CMK (cell line): ENCODE measurements at regions not wholly inside any gene's neighbourhood (a gene's known extent, or its start where the extent isn't known, plus 50 kb on each side); places are given as distances from the start of the nearest gene placed in this dataset.
"Not testable (repeated sequence)": the region's sequence is repeated elsewhere in the genome, so short reads cannot be mapped to it uniquely, and the experiment has no call there.

Experiments used
- DNase-seq: peaks from one replicate; pipeline ENCODE4 v3.0.0-alpha.2; 2010; ENCODE audit warnings: low read depth

DNA sequence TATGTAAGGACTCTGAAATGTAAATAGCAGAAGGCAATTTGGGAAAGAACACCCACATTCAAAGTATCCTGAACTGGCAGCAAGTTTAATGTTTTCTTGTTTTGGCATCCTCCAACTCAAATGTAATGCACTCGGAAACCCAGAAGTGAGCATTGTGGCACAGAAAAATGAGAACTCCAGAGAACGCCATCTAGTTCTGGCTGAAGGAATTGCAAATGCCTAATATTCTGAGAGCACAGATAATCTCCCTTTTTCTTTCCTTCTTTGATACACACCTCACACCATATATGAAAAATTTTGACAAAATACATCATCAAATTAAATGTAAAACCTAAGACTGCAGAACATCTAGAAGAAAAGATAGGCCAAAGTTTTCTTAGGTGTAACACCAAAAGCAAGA is 52.1 kb downstream of the PWWP3B start:
- no peak for DNase-seq

DNA sequence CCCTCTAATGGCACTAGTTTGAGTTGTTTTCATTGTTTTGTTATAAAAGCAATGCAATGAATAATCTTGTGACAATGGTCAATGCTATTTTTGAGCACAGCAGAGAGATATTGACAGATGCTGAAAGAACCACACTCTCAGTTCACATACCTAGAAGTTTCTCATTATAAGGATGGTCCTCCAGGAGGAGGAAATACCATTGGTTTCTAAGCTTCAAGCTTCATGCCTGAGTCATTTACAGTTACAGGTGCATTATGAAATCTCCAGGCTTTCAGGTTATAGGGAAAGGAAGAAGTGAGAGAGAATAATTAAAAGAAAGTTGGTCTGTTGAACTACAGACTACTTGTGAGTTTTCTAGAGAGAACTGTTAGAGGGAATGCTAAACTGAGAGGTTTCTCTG is 75.3 kb downstream of the PWWP3B start:
- no peak for DNase-seq

- DNase-seq = no peak
Measured at GRCh38 chrX:106246511-106246910, 78.4 kb downstream of the PWWP3B start.

GRCh38 chrX:106247162-106247561 is 79.1 kb downstream of the PWWP3B start:
- no peak for DNase-seq

GRCh38 chrX:106249706-106250379 is 81.7 kb downstream of the PWWP3B start:
- DNase-seq = no peak

DNA sequence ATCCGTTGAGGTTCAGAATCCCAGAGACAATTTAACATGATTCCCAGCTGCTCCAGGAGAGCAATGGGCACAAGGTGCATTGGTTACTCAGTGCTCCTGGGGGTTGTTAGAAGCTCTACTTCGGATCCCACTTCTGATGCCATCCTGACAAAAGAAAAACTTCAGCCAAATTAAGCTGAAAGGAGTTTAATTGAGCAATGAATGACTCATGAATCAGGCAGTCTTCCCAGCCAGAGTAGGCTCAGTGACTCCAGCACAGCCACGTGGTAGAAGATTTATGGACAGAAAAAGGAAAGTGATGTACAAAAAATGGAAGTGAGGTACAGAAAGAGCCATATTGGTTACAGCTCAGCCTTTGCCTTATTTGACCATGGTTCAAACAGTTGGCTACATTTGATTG is 95.7 kb downstream of the PWWP3B start:
- no peak for DNase-seq

- DNase-seq = not testable (repeated sequence)
Measured at GRCh38 chrX:106273947-106274587, 106.0 kb downstream of the PWWP3B start.

DNA sequence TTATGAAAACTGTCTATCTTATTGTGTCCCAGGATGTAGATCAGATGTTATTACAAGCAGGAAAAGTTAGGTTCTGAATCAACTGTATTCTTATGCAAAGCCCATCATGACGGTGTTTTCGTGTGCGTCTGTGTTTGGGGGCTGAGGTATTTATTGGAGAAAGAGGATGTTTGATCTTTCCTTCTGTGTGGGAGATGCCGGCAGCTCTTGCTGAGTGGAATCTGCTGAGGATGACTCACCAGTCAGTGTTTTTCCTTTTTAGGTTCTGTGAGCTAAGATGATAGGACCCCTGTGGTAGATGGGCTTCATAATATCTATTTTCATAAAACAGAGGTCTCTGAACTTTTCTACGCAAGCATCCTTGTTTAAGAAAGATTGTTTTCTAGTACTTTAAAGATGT is 107.1 kb downstream of the PWWP3B start:
- DNase-seq = not testable (repeated sequence)

DNA sequence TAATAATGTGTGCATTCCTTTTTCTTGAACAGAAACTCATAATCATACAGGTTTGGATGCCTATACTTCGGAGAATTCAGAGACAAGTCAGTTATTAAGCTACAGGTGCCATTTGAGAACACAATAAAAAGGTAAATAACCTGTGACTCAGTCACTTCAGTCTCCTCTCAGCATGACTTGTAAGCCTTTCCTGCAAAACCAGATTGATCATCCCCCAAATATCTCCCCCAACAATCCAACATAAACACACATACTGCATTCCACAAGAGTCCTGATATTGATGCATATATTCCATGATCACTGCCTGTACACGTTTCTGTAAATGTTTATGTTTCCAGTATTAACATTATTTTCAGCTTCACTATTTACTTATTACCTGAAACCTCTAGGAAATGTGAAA is 110.8 kb downstream of the PWWP3B start:
- no peak for DNase-seq

GRCh38 chrX:106281383-106281782 is 113.3 kb downstream of the PWWP3B start:
- DNase-seq = no peak

GRCh38 chrX:106283841-106284240 is 115.7 kb downstream of the PWWP3B start:
- no peak for DNase-seq

DNA sequence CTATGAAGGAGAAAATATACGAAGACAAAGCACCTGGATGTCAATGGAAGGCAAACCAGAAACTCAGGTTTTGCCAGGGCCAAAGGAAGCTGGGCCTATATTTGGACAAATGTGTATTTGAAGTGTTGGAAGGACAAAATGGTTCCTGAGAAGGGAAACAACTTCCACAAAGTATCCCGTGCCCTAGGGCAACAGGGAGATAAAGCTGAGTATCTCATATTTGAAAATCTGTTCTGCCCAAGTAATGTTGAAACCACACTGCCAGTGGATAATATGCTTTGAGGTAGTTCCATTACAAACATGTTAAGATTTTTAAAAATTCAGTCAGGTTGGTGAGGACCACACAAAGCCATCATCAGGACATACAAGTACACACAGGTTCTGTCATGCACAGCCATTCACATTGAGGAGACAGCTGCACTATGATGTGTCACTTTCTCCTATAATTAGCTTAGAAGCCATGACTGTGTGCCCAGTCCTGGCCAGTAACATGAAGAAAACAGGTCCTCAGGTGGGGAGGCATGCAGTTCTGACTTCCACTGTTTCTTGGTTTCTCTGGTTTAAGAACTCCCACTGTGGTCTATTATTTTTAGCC is 116.4 kb downstream of the PWWP3B start:
- no peak for DNase-seq

- DNase-seq = no peak
Measured at GRCh38 chrX:106286053-106286650, 118.0 kb downstream of the PWWP3B start.

- DNase-seq = not testable (repeated sequence)
Measured at GRCh38 chrX:106290778-106291177, 122.7 kb downstream of the PWWP3B start.

DNA sequence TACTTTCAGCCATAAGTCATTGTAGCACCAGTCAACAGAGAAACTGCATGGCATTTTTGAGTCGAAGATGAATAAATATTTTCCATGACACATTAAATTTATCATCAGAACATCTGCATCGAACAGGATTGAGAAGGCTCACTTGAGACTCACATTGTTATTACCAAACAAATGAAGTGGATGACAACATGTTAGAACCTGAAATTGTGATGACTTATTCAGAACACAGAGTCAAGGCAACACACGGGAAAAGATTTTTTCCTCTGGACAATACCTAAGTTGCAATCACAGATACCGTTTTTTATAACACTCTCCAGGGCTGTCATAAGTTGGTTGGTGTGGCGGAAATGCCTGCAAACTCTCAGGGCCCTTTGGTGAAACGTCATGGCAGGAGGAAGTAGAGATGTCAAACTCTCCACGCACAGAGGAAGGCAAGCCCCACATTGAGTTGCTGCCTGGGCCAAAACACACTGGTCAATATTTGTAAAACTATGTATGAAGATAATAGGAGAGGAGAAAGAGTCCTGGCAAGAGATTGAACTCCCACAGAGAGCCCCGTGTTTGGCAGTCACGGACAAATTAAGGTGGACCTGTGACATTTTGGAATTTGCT is 123.8 kb downstream of the PWWP3B start:
- DNase-seq = not testable (repeated sequence)

DNA sequence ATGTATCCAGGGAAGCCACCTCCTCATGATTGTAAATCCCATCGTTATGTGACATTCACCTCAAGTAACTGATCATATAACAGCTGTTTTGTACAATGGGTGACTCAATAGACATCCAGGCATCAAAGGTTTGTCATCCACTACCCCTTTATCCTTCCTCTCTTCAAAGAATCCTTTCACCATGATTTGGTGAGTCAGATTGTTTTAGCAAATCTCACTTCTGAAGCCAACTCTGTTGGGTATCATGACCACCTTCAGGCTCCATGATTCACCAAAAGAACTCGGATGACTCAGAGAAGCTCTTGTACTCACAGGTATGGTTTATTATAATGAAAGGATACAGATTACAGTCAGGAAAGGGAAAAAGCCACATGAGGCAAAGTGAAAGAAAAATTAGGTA is 132.1 kb downstream of the PWWP3B start:
- DNase-seq = no peak

DNA sequence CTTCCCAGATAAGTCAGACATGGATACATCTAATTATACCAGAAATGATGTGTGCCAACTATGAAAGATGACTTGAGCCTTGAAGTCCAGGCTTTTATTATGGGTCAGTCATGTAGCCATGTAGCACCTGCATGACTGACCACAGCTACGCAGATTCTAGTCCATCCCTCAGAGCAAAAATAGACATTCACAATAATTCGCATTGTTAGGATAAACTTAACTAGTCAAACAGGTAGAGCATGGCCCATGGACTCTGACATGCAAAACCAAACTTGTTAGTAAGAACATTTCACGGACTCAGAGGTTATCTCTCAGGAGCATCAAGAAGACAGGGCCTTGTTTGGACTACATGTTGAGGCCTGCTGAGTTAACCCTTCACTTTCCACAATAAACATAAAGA is 132.6 kb downstream of the PWWP3B start:
- no peak for DNase-seq

GRCh38 chrX:106302304-106302703 is 134.2 kb downstream of the PWWP3B start:
- DNase-seq = no peak

DNA sequence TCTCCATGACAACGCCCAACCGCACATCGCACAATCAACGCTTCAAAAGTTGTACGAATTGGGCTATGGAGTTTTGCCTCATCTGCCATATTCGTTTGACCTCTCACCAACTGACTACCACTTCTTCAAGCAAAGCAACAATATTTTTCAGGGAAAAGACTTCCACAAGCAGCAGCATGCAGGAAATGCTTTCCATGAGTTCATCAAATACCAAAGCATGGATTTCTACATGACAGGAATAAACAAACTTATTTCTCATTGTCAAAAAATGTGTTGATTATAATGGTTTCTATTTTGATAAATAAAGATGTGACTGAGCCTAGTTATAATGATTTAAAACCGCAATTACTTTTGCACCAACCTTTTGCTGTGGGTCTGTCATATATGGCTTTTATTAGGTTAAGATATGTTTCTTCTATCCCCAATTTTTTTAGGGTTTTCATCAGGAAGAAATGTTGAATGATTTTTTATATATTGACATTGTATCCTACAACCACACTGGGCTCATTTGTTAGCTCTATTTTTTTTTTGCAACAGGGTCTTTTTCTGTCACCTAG is 138.4 kb downstream of the PWWP3B start:
- DNase-seq = no peak

DNA sequence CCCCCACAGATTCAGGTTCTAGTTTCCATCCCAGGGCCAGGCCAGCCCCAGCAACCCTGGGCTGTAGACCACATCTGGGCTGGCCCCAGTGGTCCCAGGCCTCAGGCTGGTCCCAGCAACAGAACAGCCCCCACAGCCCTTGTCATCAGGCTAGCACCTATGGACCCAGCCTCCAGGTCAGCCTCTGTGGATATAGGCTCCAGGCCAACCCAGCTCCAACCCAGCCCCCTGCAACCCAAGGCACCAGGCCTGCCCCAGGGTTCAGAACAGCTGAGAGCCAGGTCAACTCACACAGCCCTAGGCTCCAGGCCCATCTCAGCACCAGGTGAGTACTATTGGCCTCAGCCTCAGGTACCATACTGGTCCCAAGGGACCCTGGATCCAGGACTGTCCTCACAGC is 155.3 kb downstream of the PWWP3B start:
- DNase-seq = no peak

- no peak for DNase-seq
Measured at GRCh38 chrX:106331606-106332005, 163.5 kb downstream of the PWWP3B start.

DNA sequence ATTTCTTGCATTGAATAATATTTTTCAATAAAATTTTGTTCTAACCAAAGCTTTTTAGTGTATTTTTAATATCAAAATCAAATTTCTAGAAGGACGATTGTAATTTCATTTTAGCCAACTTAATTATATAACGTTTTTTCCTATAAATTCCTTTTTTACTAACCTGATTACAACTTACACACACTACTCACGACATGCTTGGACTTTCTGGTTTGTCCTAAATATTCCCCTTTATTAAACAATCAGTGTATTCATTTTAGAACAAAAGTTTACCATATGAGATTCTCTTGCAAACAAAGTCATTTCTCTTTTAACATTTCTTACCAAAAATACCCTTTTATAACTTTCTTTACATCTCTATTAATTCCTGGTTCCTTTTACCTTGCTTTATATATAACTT is 173.7 kb downstream of the PWWP3B start:
- DNase-seq = no peak
